GM21528 (cell line): ENCODE measurements at regions not wholly inside any gene's neighbourhood (a gene's known extent, or its start where the extent isn't known, plus 50 kb on each side); places are given as distances from the start of the nearest gene placed in this dataset.

Experiments used
- ATAC-seq: cut with Tn5 transposase; IDR thresholded peaks from one replicate; pipeline ENCODE4 v1.9.1; 2021; ENCODE audit warnings: mild to moderate bottlenecking, moderate library complexity; ENCODE audit not compliant: unreplicated experiment, low FRiP score

- ATAC-seq = no peak
Measured at GRCh38 chr1:208748387-208749165, 504.4 kb upstream of the PLXNA2 start.

GRCh38 chr1:208756339-208756981 is 512.3 kb upstream of the PLXNA2 start:
- no peak for ATAC-seq

GRCh38 chr1:208757846-208758245 is 513.7 kb upstream of the PLXNA2 start:
- no peak for ATAC-seq

GRCh38 chr1:208759255-208759654 is 515.1 kb upstream of the PLXNA2 start:
- no peak for ATAC-seq

- no peak for ATAC-seq
Measured at GRCh38 chr1:208763971-208764370, 519.8 kb upstream of the PLXNA2 start.

GRCh38 chr1:208766832-208767231 is 522.6 kb upstream of the PLXNA2 start:
- ATAC-seq = no peak

- no peak for ATAC-seq
Measured at GRCh38 chr1:208767816-208768215, 523.6 kb upstream of the PLXNA2 start.

GRCh38 chr1:208772891-208773290 is 528.7 kb upstream of the PLXNA2 start:
- no peak for ATAC-seq

GRCh38 chr1:208775841-208776240 is 531.7 kb upstream of the PLXNA2 start:
- ATAC-seq = no peak

- ATAC-seq = no peak
Measured at GRCh38 chr1:208778417-208778816, 534.2 kb upstream of the PLXNA2 start.

GRCh38 chr1:208781391-208782045 is 537.3 kb upstream of the PLXNA2 start:
- no peak for ATAC-seq

- no peak for ATAC-seq
Measured at GRCh38 chr1:208782186-208782585, 538.0 kb upstream of the PLXNA2 start.

GRCh38 chr1:208785629-208786028 is 541.4 kb upstream of the PLXNA2 start:
- ATAC-seq = no peak

GRCh38 chr1:208787219-208787618 is 543.0 kb upstream of the PLXNA2 start:
- ATAC-seq = no peak

GRCh38 chr1:208788013-208788540 is 543.9 kb upstream of the PLXNA2 start:
- ATAC-seq = no peak

GRCh38 chr1:208791456-208791855 is 547.3 kb upstream of the PLXNA2 start:
- no peak for ATAC-seq

GRCh38 chr1:208793861-208794345 is 549.7 kb upstream of the PLXNA2 start:
- no peak for ATAC-seq

GRCh38 chr1:208799186-208799585 is 555.0 kb upstream of the PLXNA2 start:
- no peak for ATAC-seq

- ATAC-seq = no peak
Measured at GRCh38 chr1:208803011-208803811, 559.0 kb upstream of the PLXNA2 start.

GRCh38 chr1:208807446-208808127 is 563.4 kb upstream of the PLXNA2 start:
- no peak for ATAC-seq
